GM12878 (cell line): ENCODE measurements at regions not wholly inside any gene's neighbourhood (a gene's known extent, or its start where the extent isn't known, plus 50 kb on each side); places are given as distances from the start of the nearest gene placed in this dataset.
"Not testable (repeated sequence)": the region's sequence is repeated elsewhere in the genome, so short reads cannot be mapped to it uniquely, and the experiment has no call there.

Source experiments
- ATAC-seq: fragments of 200-7000 bp; cut with Tn5 transposase; 3 replicates; pipeline ENCODE4 v1.9.1; 2020; ENCODE audit warnings: mild to moderate bottlenecking, moderate library complexity
- BruUV-seq: library from RNA; stranded (reverse); fragments of 400-500 nt; replicated peaks from 2 replicates; lab custom pipeline; 2021; lab: Mats Ljungman, UMichigan
- CTCF ChIA-PET: fragments of 300-600 bp; sonication (Branson Sonifier 250); formaldehyde crosslinking; extraction: SDS; loops from one replicate; lab custom pipeline; 2021; ENCODE audit warnings: inconsistent platforms; lab: Yijun Ruan, JAX
- POLR2A ChIA-PET: fragments of 350-600 bp; formaldehyde crosslinking; extraction: SDS; loops from one replicate; lab custom pipeline; 2021; ENCODE audit warnings: inconsistent platforms; lab: Charles Lee
- RAD21 ChIA-PET: fragments of 300-600 bp; sonication (Branson Sonifier 250); formaldehyde crosslinking; loops from one replicate; lab custom pipeline; 2023; ENCODE audit warnings: antibody characterized with exemption; ENCODE audit not compliant: unreplicated experiment; lab: Charles Lee
- SMC1A ChIA-PET: fragments of 300-600 bp; sonication (Branson Sonifier 250); formaldehyde crosslinking; loops from one replicate; lab custom pipeline; 2023; ENCODE audit not compliant: unreplicated experiment, uncharacterized antibody; lab: Charles Lee
- DNase-seq: peaks from one replicate; pipeline ENCODE4 v3.0.0-alpha.2; 2011; ENCODE audit warnings: low read depth, low spot score
- FAIRE-seq: peaks from 3 replicates; lab custom pipeline; 2011; peaks lifted over from hg19 to GRCh38; lab: Jason Lieb, UNC
- H2AFZ ChIP-seq: 2 replicates; pipeline ENCODE4 v1.6.0; 2011; ENCODE audit warnings: low read depth, low read length, control low read depth; ENCODE audit not compliant: control insufficient read depth
- H3K27ac ChIP-seq: 2 replicates; pipeline ENCODE4 v1.5.1; 2011; ENCODE audit warnings: control low read depth; ENCODE audit not compliant: control insufficient read depth, insufficient read depth
- H3K27me3 ChIP-seq, 2 experiments: replicated peaks in 1 of 2; 2 replicates each; pipeline versions ENCODE4 v1.6.0 to v1.6.1; 2011; ENCODE audit warnings: low read length in 1 of 2; ENCODE audit not compliant: control insufficient read depth in 2 of 2, insufficient read depth in 2 of 2
- H3K36me3 ChIP-seq, 2 experiments: 2 replicates each; pipeline ENCODE4 v1.5.1; 2011; ENCODE audit warnings: low read length in 1 of 2; ENCODE audit not compliant: control insufficient read depth in 2 of 2, insufficient read depth in 2 of 2
- H3K4me1 ChIP-seq: 2 replicates; pipeline ENCODE4 v1.6.1; 2011; ENCODE audit warnings: mild to moderate bottlenecking, low read length, moderate library complexity, mixed read lengths; ENCODE audit not compliant: control insufficient read depth, insufficient read depth
- H3K4me2 ChIP-seq: 2 replicates; pipeline ENCODE4 v1.6.0; 2011; ENCODE audit warnings: control low read depth; ENCODE audit not compliant: control insufficient read depth, insufficient read depth
- H3K4me3 ChIP-seq: fragments of 200-600 bp; sonication (generic); 2 replicates; pipeline ENCODE4 v1.5.1; 2016
- H3K79me2 ChIP-seq: 2 replicates; pipeline ENCODE4 v1.6.0; 2011; ENCODE audit warnings: low read length; ENCODE audit not compliant: control insufficient read depth, insufficient read depth
- H3K9ac ChIP-seq: 2 replicates; pipeline ENCODE4 v1.8.0; 2011; ENCODE audit warnings: low read length, control low read depth, mixed read lengths; ENCODE audit not compliant: control insufficient read depth, insufficient read depth
- H3K9me3 ChIP-seq: replicated peaks from 3 replicates; pipeline ENCODE4 v1.5.1; 2011; ENCODE audit warnings: mild to moderate bottlenecking, low read length; ENCODE audit not compliant: control insufficient read depth, insufficient read depth
- H4K20me1 ChIP-seq: 2 replicates; pipeline ENCODE4 v1.6.0; 2011; ENCODE audit not compliant: control insufficient read depth, insufficient read depth
- ATF7 ChIP-seq: fragments of 450-650 bp; IDR thresholded peaks from 2 replicates; pipeline ENCODE4 v1.6.1; 2016; ENCODE audit warnings: low read depth, mild to moderate bottlenecking
- CREM ChIP-seq: IDR thresholded peaks from 2 replicates; pipeline ENCODE4 v1.6.1; 2014; ENCODE audit warnings: antibody characterized with exemption, low read depth
- ESRRA ChIP-seq: IDR thresholded peaks from 2 replicates; pipeline ENCODE4 v1.6.1; 2012; ENCODE audit warnings: mild to moderate bottlenecking, low read length, improper control_type of control experiment
- KDM1A ChIP-seq: fragments of 200-600 bp; sonication (generic); IDR thresholded peaks from 2 replicates; pipeline ENCODE4 v1.6.1; 2016; ENCODE audit warnings: borderline replicate concordance
- SREBF2 ChIP-seq: IDR thresholded peaks from 2 replicates; pipeline ENCODE4 v1.6.1; 2012; ENCODE audit warnings: mild to moderate bottlenecking, low read length
- WRNIP1 ChIP-seq: IDR thresholded peaks from 2 replicates; pipeline ENCODE4 v1.6.1; 2011; ENCODE audit warnings: low read depth, low read length, improper control_type of control experiment, borderline replicate concordance
- WGBS: methylation state at CpG from one replicate; pipeline ENCODE4 v1.1.6; 2016; ENCODE audit warnings: low lambda C conversion rate; ENCODE audit not compliant: insufficient replicate concordance, insufficient coverage; ENCODE audit errors: missing lambda C conversion rate; 5-methylcytosine and 5-hydroxymethylcytosine counted together
- in situ Hi-C: fragments of 300-500 bp; cut with MboI; formaldehyde crosslinking; loops from 9 replicates; pipeline ENCODE4 v1.14.3; 2018; ENCODE audit warnings: mixed read lengths
- intact Hi-C: fragments of 100-400 bp; cut with micrococcal nuclease; formaldehyde crosslinking; loops from one replicate; pipeline ENCODE4 v1.14.2; 2022; ENCODE audit not compliant: unreplicated experiment
- TF ChIP-seq, protein P1 (sequence below): fragments of 450-650 bp; IDR thresholded peaks from 2 replicates; pipeline ENCODE4 v1.6.1; 2017; ENCODE audit warnings: low read depth, mild to moderate bottlenecking, moderate library complexity

DNA sequence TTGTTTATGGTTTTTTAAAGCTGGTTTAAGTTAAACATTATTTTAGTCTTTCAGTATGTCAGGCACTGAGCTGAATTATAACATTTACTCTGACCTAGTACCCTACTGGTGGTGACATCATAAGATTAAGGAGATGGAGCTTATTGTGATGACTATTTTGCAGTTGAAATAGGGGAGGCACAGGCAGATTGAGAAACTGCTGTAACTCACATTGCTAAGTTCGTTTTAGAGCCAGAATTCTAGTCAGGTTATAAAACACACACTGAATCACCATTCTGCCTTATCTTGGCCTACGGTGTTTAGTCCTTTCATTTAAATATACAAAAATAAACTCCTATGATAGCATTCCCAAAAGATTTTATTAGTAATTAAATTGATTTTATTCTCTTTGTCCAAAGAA, 584.1 kb downstream of the TFAP2A start:
- Histone ChIP-seq H3K79me2 (no peaks in the 10 kb centered on the region), H3K4me3 (no peak overlapping the region), H3K9me3 (no peaks in the 10 kb centered on the region), H3K4me1 (no peaks in the 10 kb centered on the region), H3K9ac (no peak overlapping the region), H3K27me3 (no peaks in the 10 kb centered on the region), H3K27ac (no peak overlapping the region)
- RAD21 ChIA-PET, result no interaction called here
- DNase-seq (no peak), FAIRE-seq (no peak)
- in situ Hi-C loops, result no loop called here
- intact Hi-C loops, result no loop called here
- 41% methylated on average over 2 of the region's 2 CpGs for WGBS
- no peak for TF ChIP-seq SREBF2
- TF ChIP-seq ESRRA, result no peak
- no peak for TF ChIP-seq WRNIP1
- TF ChIP-seq, protein P1, sequence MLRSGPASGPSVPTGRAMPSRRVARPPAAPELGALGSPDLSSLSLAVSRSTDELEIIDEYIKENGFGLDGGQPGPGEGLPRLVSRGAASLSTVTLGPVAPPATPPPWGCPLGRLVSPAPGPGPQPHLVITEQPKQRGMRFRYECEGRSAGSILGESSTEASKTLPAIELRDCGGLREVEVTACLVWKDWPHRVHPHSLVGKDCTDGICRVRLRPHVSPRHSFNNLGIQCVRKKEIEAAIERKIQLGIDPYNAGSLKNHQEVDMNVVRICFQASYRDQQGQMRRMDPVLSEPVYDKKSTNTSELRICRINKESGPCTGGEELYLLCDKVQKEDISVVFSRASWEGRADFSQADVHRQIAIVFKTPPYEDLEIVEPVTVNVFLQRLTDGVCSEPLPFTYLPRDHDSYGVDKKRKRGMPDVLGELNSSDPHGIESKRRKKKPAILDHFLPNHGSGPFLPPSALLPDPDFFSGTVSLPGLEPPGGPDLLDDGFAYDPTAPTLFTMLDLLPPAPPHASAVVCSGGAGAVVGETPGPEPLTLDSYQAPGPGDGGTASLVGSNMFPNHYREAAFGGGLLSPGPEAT, result no peak
- TF ChIP-seq ATF7, result no peak
- TF ChIP-seq, all 136 proteins: peak for 0
- Histone ChIP-seq H3K4me2 (no peak overlapping the region), H4K20me1 (no peaks in the 10 kb centered on the region), H3K36me3 (no peaks in the 10 kb centered on the region), H2AFZ (no peak overlapping the region)
- no peak for ATAC-seq
- ChIA-PET CTCF (no interaction called here), POLR2A (no interaction called here), SMC1A (interaction anchor here (0.8 kb wide), 1 partner anchor 31 kb away, joined by 3 read pairs; no protein-coding TSS in a partner anchor)
- BruUV-seq, result no TSS peak

DNA sequence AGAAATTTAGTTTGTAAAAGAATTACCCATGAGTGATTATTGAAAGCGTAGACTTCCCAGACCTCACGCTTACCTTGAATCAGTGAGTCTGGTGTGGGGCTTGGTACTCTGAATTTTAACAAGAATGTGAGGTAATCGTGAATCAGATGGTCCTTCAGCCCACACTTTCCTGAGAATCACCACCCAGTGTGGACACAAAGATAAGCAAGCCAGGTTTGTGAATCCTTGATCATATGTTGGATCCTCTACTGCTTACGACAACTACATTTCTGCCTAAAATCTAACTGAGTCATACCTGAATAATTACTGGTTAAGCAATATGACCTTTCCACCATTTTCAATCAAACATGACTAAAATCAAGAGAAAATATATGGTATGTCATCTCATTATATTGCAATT, 589.3 kb downstream of the TFAP2A start:
- Histone ChIP-seq H3K4me1 (no peaks in the 10 kb centered on the region), H3K27me3 (no peaks in the 10 kb centered on the region), H3K9me3 (no peaks in the 10 kb centered on the region), H3K9ac (no peak overlapping the region), H3K4me2 (no peak overlapping the region), H4K20me1 (no peaks in the 10 kb centered on the region)
- in situ Hi-C loops, result no loop called here
- no peak for TF ChIP-seq CREM
- no peak for TF ChIP-seq SREBF2
- no peak for TF ChIP-seq KDM1A
- TF ChIP-seq, all 136 proteins: peak for 0
- no peaks in the 10 kb centered on the region for H3K79me2 ChIP-seq
- DNase-seq, result no peak
- POLR2A ChIA-PET, result no interaction called here
- intact Hi-C loops, result no loop called here
- ATAC-seq, result no peak
- CTCF ChIA-PET, result no interaction called here
- no peak overlapping the region for H2AFZ ChIP-seq
- H3K4me3 ChIP-seq, result no peak overlapping the region
- no TSS peak for BruUV-seq
- no peak overlapping the region for H3K27ac ChIP-seq
- 47% methylated on average over 4 of the region's 4 CpGs for WGBS
- RAD21 ChIA-PET, result no interaction called here
- SMC1A ChIA-PET, result no interaction called here
- no peaks in the 10 kb centered on the region for H3K36me3 ChIP-seq
- no peak for FAIRE-seq

DNA sequence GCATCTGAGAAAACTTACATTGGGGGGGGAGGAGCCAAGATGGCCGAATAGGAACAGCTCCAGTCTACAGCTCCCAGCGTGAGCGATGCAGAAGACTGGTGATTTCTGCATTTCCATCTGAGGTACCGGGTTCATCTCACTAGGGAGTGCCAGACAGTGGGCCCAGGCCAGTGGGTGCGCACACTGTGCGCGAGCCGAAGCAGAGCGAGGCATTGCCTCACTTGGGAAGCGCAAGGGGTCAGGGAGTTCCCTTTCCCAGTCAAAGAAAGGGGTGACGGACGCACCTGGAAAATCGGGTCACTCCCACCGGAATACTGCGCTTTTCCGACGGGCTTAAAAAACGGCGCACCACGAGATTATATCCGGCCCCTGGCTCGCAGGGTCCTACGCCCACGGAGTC, 604.1 kb downstream of the TFAP2A start:
- H2AFZ ChIP-seq, H3K9me3 ChIP-seq, H3K4me2 ChIP-seq, RAD21 ChIA-PET, H3K9ac ChIP-seq, ATAC-seq, SMC1A ChIA-PET, H3K4me1 ChIP-seq, FAIRE-seq, intact Hi-C loops, DNase-seq, H3K27me3 ChIP-seq, H3K36me3 ChIP-seq, in situ Hi-C loops, H3K27ac ChIP-seq, H3K79me2 ChIP-seq, H3K4me3 ChIP-seq, BruUV-seq, H4K20me1 ChIP-seq: not testable (repeated sequence)
- CTCF ChIA-PET, result interaction anchor here (0.7 kb wide), 1 partner anchor 170 kb away, joined by 3 read pairs; no protein-coding TSS in a partner anchor
- 70% methylated on average over 24 of the region's 24 CpGs for WGBS
- POLR2A ChIA-PET, result interaction anchor here (0.6 kb wide), 1 partner anchor 29 kb away, joined by 3 read pairs; no protein-coding TSS in a partner anchor
